RWPE1 (cell line): ENCODE measurements at regions not wholly inside any gene's neighbourhood (a gene's known extent, or its start where the extent isn't known, plus 50 kb on each side); places are given as distances from the start of the nearest gene placed in this dataset.
A peak's percentile ranks its signal among the peaks of the same experiment; 100 is the strongest.

ENCODE experiments used
- CTCF ChIA-PET: fragments of 350-600 bp; sonication (Branson Sonifier 250); formaldehyde crosslinking; extraction: SDS; loops from one replicate; lab custom pipeline; 2021; lab: Yijun Ruan, JAX
- POLR2A ChIA-PET: fragments of 400-600 bp; formaldehyde crosslinking; extraction: SDS; loops from one replicate; lab custom pipeline; 2020; ENCODE audit warnings: antibody characterized with exemption; ENCODE audit not compliant: low non-redundant PET; lab: Yijun Ruan, JAX
- DNase-seq: peaks from one replicate; pipeline ENCODE4 v3.0.0; 2012; ENCODE audit warnings: low spot score
- H3K27ac ChIP-seq: fragments of 450-650 bp; 2 replicates; pipeline ENCODE4 v1.5.1; 2017
- CTCF ChIP-seq: fragments of 450-650 bp; conservative IDR thresholded peaks from 2 replicates; pipeline ENCODE4 v1.5.1; 2017; ENCODE audit warnings: low read depth, mild to moderate bottlenecking

- ChIA-PET CTCF (interaction anchor here (0.6 to 1.6 kb wide), 11 partner anchors 8 to 391 kb away, joined by 3 to 10 read pairs (median 5); no protein-coding TSS in a partner anchor), POLR2A (no interaction called here)
- peak; percentile 53 for DNase-seq
Observed at GRCh38 chr15:31977812-31978661, 52.3 kb upstream of the CHRNA7 start.

More at GRCh38 chr15:31977812-31978661, 52.3 kb upstream of the CHRNA7 start:
- TF ChIP-seq CTCF = peak; percentile 83
- H3K27ac ChIP-seq = no peak overlapping the region
